Glomerular visceral epithelial cell (primary cell): ENCODE measurements at regions not wholly inside any gene's neighbourhood (a gene's known extent, or its start where the extent isn't known, plus 50 kb on each side); places are given as distances from the start of the nearest gene placed in this dataset.
"Not testable (repeated sequence)": the region's sequence is repeated elsewhere in the genome, so short reads cannot be mapped to it uniquely, and the experiment has no call there.

Source experiments
- DNase-seq: peaks from one replicate; pipeline ENCODE4 v3.0.0-alpha.2; 2016; ENCODE audit errors: extremely low spot score

DNA sequence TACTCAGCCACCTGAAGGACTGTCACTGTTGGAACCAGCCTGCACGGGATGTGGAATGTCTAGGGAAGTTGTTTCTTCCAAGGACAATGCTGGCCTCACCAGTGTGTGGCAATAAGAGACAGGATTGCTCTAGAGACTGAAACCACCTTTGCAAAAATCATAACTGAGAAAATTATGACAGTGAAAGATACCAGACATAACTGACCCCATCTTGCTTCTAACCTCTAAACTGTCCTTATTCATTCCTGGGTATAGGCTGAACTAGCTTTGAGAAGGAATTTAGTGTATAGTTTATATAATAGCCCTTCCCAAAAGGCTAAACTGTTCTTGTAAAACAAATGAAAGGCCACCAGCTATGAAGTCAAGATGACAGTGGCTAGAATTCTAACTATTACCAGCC lies 83.6 kb downstream of the IER5 start:
- DNase-seq, result no peak

DNA sequence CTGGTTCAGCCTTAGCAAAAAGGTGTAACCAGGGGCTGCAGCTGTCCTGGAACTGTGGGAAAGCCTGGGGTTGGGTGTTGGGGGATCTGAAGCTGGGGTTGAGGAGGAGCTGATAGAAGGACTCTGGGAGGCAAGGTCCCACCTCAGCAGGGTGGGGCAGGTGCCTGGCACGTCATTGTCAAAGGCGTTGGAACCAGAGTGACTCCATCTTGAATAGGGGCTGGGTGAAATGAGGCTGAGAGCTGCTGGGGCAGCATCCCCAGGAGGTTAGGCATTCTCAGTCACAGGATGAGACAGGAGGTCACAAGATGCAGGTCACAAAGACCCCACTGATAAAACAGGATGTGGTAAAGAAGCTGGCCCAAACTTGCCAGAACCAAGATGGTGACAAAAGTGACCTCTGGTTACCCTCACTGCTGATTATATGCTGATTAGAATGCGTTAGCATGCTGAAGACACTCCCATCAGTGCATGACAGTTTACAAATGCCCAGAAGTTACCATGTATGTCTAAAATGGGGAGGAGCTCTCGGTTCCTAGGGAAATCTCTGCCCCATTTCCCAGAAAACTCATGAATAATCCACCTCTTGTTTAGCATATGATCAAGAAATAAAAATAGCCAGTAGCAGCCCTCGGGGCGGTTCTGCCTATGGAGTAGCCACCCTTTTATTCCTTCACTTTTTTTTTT lies 85.4 kb downstream of the IER5 start:
- DNase-seq, result no peak

DNA sequence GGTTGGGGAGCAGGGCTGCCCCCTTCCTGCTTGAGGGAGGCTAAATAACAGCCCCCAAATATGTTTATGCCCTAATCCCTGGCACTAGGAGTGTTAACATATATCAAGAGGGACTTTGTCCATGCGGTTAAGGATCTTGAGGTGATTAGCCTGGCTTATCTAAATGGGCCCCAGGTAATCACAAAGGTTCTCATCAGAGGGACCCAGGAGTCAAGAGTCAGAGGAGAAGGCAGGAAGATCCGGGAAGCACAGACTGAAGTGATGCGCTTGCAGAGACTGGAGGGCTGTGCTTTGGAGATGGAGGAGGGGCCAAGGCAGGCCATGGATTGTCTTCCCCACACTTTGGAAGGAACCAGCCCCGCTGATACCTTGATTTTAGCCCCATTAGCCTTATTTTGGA lies 86.4 kb downstream of the IER5 start:
- no peak for DNase-seq

DNA sequence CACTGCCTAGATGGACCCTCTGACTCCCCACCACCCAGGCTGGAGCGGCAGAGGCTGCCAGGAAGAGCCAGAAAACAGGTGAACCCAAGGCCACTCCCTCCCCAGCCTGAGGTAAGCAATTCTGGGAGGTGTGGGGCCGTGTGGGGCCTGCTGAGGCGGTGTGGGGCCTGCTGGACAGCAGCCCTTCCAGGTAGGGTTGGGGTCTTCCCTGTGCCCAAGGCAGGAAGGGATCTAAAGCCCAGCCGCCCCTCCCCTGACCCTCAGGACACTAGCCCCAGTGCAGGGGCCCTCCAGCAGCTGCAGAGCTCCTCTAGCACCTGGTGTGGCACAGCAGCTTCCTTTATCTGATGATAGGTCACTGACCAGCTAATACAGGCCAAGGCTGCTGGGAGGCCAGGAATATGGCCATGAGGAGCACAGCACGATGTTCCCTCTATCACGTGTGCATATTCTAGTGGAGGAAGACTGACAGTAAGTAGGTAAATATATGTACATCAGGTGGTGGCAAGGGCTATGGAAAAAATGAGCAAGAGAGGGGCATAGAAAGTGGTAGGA lies 86.9 kb downstream of the IER5 start:
- DNase-seq, result no peak

DNA sequence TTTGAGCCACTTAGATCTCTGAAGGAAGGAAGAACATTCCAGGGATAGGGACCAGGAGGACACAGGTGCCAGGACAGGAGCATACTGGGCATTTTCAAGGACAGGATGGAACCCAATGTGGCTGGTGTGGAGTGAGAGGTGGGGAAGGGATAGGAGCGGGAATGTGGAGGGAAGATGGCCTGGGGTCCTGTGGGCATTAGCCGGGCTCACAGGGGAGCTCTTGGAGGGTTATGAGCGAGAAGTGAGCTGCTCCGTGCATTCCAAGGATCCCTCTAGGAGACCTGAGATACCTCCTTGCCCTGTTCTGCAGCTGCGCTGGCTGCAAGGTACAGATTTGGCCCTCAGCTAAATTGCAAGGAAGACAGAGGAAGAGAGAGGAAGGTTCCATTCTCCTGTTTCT lies 87.5 kb downstream of the IER5 start:
- DNase-seq, result no peak

DNA sequence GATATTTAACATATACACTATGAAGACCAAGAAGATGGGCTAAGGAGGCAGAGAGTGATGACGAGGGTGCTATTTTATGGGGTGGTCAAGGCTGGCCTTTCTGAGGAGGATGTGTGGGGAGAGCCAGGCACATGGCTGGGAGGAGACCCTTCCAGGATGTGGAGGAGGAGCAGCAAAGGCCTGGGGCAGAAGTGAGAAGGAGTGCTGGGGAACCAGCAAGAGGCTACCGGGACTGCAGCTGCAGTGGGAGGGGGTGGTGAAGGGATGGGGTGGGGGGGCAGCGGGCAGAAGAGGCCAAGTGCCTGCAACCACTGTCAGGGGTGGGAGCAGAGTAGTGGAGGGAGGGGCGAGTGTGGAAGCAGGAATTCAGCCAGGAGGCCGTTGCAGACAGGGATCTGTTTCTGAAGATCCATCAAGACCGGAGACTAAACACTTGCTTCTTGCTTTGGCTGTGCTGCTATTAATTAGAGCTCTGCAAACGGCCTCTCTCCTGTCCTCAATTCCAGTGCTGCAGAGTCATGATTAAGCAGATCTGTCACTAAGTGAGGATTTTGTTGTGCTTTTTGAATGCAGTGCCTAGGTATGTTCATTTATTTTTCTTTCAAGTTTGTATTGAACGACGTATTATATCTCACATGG lies 89.9 kb downstream of the IER5 start:
- no peak for DNase-seq

DNA sequence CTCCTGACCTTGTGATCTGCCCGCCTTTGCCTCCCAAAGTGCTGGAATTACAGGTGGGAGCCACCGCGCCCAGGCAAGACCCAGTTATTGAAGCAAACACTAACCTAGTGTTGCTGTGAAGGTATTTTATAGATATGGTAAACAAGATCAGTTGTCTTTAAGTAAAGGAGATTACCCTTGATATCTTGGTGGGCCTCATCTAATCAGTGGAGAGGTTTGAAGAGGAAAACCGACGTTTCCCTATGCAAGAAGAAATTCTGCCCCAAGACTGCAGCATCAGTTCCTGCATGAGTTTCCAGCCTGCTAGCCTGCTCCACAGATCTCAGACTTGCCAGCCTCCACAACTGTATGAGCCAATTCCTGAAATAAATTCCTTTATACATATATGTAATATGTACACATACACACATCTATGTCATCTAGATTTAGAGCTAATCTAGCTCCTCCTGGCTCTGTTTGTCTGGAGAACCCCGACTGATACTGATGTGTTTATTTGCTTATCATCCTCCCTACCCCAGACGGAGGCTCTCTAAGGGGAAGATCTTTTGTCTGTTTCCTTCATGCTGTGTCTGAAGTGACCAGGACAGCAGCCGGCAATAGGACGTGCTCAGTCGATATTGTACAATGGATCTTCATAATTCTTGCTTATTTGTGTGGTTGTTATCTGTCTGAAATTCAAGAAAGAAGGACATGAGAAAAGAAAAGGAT lies 90.9 kb downstream of the IER5 start:
- no peak for DNase-seq

DNA sequence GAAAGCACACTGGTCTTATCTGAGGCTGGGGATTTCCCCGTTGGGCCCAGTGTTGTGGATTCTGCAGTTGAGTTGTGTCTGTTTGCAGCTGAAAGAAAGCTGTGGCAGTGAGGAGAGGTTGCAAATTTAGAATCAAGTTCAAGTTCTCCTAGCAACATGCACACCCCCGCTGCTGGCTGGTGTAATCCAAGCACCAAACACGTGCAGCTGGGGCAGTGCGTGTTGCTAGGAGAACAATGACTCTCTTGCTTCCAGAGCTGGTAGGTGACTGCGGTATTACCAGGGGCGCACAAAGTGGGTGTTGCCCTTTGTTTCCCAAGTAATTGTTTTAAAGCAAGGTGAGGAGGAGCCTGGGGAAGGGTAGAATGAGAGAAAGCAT lies 91.5 kb downstream of the IER5 start:
- DNase-seq, result no peak

DNA sequence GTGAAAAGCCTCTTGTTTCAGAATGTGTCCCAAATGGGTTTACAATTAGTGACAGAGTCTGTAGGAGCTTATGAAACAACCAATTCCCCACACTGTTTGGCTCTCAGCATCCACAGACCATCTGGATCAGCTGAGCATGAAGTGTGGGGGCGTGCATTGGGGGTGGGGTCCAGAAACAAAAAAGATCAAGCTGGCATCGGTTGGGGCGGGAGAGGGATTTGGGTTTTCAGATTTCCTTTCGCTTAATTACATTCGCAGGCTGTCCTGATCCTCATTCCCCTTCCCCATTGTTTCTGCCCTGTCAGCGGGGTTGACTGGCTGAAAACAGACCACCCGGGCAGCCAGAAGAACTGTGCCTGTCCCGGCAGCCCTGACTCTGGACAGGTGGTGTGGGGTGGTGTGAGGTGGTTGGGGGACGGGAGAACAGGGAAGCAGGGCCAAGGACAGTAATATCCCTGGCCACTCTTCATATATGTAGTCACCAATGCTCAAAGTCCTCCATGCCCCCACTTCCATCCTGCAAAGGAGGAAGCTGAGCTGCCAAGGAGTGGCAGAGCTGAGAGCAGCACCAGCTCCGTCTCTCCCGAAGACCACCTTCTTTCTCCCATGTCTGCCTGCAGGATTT lies 92.0 kb downstream of the IER5 start:
- no peak for DNase-seq

DNA sequence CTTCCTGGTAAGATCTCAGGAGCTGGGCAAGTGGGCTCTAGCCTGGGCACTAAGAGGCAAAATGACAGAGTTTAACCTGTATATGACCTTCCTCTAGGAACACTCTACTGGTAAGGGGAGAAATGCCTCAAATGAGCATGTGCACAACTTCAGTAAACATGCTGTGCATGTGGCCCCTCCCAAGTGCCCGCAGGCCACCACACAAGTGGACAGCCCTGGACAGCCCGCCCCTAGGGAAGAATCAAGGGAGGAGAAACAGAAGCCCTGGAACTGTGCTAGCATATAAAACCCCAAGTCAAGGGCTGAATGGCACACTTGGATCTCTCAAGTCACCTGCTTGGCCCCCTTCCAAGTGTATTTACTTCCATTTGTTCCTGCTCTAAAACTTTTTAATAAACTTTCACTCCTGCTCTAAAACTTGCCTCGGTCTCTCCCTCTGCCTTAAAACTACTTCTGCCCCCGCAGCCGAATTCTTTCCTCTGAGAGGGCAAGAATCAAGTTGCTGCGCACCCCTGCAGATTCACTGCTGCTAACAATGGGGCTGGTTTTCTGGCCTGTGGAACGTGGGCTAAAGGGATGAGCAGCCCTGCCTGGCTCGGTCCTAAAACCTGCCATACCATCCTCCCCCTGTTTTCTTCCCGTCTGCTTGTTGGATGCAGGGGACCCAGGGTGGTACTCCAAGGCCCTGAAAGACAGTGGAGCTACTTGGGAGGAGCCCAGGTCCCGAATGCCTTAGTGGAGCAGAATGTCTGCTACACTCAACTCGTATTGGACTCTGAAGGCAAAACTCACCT lies 93.5 kb downstream of the IER5 start:
- DNase-seq, result no peak

DNA sequence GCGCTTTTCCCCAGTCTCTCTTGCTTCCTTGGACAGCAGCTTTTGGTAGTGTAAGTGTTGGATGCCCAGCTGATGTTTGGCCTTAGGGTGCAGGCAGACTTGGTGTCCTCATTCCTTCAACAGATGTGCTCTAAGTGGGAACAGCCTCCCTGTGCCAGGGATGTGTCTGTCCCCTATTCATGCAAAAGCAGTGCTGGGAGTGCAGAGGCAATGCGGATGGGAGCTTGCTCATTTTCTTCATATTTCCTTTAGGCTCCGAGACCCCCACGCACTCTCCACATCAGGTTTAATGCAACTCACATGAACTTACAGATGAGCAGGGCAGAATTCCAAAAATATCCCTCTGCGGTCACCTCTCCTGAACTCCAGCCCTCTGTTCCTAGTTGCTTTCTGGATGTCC lies 96.1 kb downstream of the IER5 start:
- no peak for DNase-seq

DNA sequence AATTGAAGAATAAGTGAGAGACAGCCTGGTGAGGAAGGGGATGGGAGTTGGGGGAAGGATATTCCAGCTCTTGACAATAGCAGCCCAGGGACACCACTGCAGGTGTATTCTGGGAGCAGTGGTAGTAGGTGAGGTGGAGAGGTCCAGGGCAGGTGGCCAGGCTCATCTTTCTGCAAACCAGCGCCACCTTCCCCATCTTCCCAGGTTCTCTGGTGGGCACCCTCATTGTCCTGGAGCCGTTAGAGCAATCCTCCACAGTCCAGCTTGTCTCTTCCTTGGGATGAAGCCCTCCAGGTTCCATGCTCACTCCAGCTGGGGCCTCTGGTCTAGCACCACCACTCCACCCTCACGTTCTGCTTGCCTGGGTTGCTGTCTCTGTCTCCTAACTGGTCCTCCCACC lies 97.0 kb downstream of the IER5 start:
- DNase-seq, result no peak

DNA sequence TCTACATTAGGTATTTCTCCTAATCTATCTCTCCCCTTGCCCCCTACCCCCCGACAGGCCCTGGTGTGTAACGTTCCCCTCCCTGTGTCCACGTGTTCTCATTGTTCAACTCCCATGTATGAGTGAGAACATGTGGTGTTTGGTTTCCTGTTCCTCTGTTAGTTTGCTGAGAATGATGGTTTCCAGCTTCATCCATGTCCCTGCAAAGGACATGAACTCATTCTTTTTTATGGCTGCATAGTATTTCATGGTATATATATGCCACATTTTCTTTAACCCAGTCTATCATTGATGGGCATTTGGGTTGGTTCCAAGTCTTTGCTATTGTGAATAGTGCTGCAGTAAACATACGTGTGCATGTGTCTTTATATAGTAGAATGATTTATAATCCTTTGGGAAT lies 97.6 kb downstream of the IER5 start:
- not testable (repeated sequence) for DNase-seq

DNA sequence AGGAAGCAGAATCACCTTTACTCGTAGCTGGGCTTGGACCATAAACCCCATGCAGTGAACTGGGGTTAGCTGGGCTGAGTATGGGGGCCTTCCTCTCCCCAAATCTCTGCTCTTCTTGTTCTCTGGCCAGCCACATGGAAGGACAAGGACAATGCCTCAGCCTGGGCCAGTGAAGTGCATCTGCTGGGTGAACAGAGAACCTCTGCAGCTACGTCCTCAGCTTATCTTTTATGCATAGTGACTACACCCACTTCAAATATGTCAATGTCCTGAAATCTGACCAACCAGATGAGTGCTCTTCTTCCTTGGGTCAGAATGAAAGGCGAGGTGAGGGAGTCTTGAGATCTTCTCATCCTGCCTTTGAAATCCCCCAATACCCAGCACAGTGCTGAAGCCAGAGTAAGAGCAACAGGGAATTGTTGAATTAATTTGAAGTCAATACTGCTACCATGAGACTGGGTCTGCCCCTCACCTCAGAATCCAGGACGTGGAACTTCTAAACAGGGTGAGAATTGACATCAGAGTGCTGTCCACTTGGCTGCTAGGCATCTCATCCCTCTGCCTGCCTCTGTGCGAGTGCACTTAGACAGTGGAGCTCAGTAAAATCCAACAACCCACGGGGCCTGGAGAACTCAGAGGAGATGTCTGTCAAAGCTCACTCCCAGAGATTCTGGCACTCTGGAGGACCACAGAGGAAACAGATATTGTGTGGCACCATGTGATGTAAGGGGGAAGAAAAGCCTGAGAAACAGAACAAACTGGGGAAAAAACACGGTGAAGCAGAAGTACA lies 99.0 kb downstream of the IER5 start:
- DNase-seq, result no peak

DNA sequence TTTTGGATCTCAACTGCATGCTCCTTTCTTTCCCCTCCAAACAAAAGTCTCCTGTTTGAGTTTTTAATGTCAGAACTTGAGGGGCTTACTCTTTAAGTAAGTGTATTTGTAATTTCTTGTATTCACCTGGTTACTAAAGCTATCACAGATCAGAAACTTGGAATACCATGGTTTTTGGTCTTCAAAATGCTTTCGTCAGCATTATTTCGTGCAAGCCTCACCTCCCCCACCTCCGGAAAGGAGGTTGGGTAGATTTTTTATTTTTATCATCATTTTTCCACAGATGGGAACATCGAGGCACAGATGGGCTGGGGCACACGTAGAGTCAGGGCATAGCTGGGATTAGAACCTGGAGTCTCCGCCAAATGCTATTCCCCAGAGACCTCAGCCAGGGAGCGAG lies 100.7 kb downstream of the IER5 start:
- DNase-seq, result no peak

DNA sequence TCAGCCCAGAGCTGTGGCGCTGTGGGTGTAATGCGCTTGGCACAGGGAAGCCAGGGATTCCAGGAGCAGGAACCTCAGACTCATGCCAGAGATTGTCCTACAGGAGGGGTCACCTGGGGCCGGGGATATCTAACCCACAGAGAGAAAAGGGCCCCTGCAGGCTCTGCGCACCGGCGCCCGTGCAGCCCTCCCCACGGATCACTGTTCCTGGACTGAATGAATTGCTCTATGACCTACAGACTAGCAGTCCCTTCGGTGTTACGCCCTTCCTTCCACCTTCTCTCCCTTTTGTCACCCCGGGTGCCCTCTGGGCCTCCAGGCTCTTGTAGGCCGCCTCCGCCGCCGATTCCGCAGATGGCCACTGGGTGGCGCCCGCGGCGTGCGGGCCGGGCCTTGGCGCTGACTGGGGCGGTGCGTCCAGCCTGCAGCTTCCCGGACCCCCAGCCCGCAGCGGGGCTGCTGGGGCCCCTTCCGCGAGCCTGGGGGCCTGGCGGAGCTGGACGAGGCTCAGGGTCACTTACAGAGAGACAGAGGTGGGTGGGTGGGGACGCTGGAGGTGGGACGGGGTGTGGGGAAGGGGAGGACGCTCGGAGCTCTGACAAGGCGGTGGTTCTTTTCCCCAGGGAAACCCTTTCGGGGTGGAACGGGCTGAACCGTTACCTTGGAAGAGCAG lies 101.3 kb downstream of the IER5 start:
- peak; percentile 63 for DNase-seq

DNA sequence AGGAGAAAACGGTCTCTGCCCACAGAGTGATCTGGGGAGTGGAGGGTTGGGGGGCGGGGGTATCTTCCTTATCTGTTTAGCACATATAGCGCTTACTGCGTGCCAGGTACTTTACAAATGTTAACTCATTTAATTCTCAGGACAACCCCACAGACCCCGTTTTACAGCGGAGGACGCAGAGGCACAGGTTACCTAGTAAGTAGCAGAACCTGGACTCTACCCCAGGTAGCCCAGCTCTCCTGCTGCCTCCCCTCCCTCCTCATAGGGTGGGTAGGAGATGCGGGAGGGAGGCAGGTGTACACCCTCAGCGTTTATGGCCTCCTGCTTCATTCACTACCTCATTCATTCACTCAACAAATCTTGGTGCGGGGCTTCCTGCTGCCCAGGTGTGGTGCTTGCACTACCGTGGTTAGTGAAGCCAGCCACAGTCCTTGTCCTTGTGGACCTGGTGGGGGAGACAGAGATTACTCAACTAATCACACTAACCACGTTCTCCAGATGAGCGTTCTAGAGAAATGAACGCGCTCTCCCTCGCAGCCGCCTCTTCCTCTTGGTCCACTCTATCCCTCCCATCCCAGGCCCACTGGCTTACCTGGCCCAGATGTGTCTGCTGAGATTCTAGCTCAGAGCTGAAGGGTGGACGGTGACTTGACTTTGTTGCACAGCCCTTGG lies 102.0 kb downstream of the IER5 start:
- no peak for DNase-seq

DNA sequence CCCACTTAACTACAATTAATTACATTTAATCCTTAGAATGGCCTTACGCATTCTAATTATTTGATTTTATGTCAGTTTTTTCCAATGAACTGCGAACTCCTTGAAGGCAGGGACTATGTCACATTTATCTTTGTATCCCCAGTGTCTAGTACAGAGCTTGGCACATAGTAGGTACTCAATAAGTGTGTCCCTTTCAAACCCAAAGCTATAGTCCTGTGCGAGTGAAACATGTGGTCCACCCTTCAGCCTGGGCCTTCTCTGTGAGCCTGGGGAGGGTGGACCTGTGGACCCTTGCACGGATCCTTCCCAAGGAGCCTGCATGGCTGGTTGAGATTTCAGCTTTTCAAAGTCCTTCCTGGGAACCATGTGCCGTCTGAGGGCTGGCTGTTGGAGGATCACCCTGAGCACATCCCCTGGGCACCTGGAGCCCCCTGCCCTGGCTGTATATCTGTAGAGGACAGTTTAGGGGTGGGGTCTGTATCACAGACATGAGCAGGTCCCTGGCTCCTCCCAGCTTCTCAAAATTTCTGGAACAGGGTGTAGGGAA lies 103.1 kb downstream of the IER5 start:
- DNase-seq, result no peak

DNA sequence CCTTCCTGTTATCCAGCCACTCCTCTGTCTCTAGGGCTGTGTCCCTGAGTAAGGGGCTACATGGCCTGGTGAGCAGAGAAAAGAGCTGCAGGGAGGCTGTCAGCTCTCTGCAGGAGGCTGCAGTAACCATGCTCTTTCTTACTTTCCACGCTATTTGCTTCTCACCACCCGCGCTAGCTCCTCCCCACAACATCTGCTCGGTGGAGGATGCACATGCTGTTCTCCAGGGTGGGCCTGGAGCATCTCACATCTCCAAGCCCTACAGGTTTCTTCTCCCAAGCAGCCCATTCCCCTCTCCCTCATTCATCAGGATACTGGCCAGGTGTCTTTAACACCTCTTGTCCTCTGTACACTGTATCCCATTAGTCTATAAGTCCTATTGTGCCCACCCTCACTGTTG lies 103.8 kb downstream of the IER5 start:
- no peak for DNase-seq
